Naive thymus-derived CD4-positive, alpha-beta T cell (primary cell): ENCODE measurements at regions not wholly inside any gene's neighbourhood (a gene's known extent, or its start where the extent isn't known, plus 50 kb on each side); places are given as distances from the start of the nearest gene placed in this dataset.

Experiments used
- ATAC-seq: fragments of 150-1000 bp; cut with Tn5 transposase; 2 replicates; pipeline ENCODE4 v1.10.0; 2021; ENCODE audit warnings: mild to moderate bottlenecking, moderate library complexity
- CTCF ChIA-PET: fragments of 350-600 bp; sonication (Branson Sonifier 250); formaldehyde crosslinking; loops from one replicate; lab custom pipeline; 2021; ENCODE audit warnings: antibody characterized with exemption; lab: Charles Lee
- POLR2A ChIA-PET: fragments of 350-600 bp; sonication (Branson Sonifier 250); formaldehyde crosslinking; loops from one replicate; lab custom pipeline; 2021; ENCODE audit warnings: antibody characterized with exemption, inconsistent platforms; lab: Charles Lee
- DNase-seq, 9 donors: peaks; one replicate each; pipeline versions ENCODE4 v3.0.0 to v3.0.0-alpha.2; 2020 to 2022; ENCODE audit warnings: mixed read lengths in 1 of 9
- H3K27ac ChIP-seq: one replicate; pipeline ENCODE4 v1.7.0; 2013; ENCODE audit warnings: mild to moderate bottlenecking, low read depth, low read length, moderate library complexity
- H3K27me3 ChIP-seq, 2 donors: one replicate each; pipeline ENCODE4 v1.7.0; 2013; ENCODE audit warnings: low read length in 2 of 2, mild to moderate bottlenecking in 2 of 2, moderate library complexity in 2 of 2; ENCODE audit not compliant: control insufficient read depth in 2 of 2, insufficient read depth in 2 of 2
- H3K36me3 ChIP-seq, 3 experiments: 1 replicate in 2 of 3; 2 replicates in 1 of 3; pipeline ENCODE4 v1.7.0; 2013; ENCODE audit warnings: low read length in 3 of 3, mild to moderate bottlenecking in 3 of 3, moderate library complexity in 1 of 3; ENCODE audit not compliant: insufficient read depth in 3 of 3, control insufficient read depth in 2 of 3
- H3K4me1 ChIP-seq, 2 donors: one replicate each; pipeline ENCODE4 v1.7.0; 2013; ENCODE audit warnings: low read length in 2 of 2, mild to moderate bottlenecking in 2 of 2, moderate library complexity in 1 of 2; ENCODE audit not compliant: control insufficient read depth in 2 of 2, insufficient read depth in 2 of 2
- H3K4me3 ChIP-seq: 2 replicates; pipeline ENCODE4 v1.7.0; 2013; ENCODE audit warnings: mild to moderate bottlenecking, low read length
- H3K9me3 ChIP-seq, 3 experiments: 1 replicate in 2 of 3; 2 replicates in 1 of 3; pipeline ENCODE4 v1.7.0; 2013; ENCODE audit warnings: low read length in 3 of 3; ENCODE audit not compliant: control insufficient read depth in 2 of 3
- H3K27ac Mint-ChIP-seq, 9 donors: one replicate each; pipeline ENCODE4 v1.8.0; 2020 to 2022; ENCODE audit warnings: mixed read lengths in 9 of 9, mild to moderate bottlenecking in 8 of 9, moderate library complexity in 5 of 9, inconsistent platforms in 2 of 9
- H3K27me3 Mint-ChIP-seq, 5 donors: one replicate each; pipeline ENCODE4 v1.8.0; 2021 to 2022; ENCODE audit warnings: mixed read lengths in 5 of 5, mild to moderate bottlenecking in 1 of 5
- H3K36me3 Mint-ChIP-seq, 5 donors: one replicate each; pipeline ENCODE4 v1.8.0; 2020 to 2022; ENCODE audit warnings: mixed read lengths in 5 of 5, mild to moderate bottlenecking in 3 of 5, inconsistent platforms in 1 of 5
- H3K4me1 Mint-ChIP-seq, 7 donors: one replicate each; pipeline ENCODE4 v1.8.0; 2020 to 2022; ENCODE audit warnings: mixed read lengths in 7 of 7, mild to moderate bottlenecking in 3 of 7, inconsistent platforms in 1 of 7
- H3K4me3 Mint-ChIP-seq, 10 donors: one replicate each; pipeline ENCODE4 v1.8.0; 2020 to 2022; ENCODE audit warnings: mild to moderate bottlenecking in 10 of 10, mixed read lengths in 10 of 10, moderate library complexity in 6 of 10, inconsistent platforms in 2 of 10
- H3K9me3 Mint-ChIP-seq, 11 donors: one replicate each; pipeline ENCODE4 v1.8.0; 2020 to 2022; ENCODE audit warnings: mixed read lengths in 11 of 11, mild to moderate bottlenecking in 4 of 11, inconsistent platforms in 1 of 11, moderate library complexity in 1 of 11
- intact Hi-C, 2 donors: fragments of 100-400 bp; cut with micrococcal nuclease; formaldehyde crosslinking; loops; one replicate each; pipeline ENCODE4 v1.15.1; 2023

GRCh38 chr2:8190279-8190678 is 491.6 kb upstream of the ID2 start:
- ChIA-PET CTCF (no interaction called here), POLR2A (no interaction called here)
- Mint-ChIP-seq H3K27me3 (peaks cover 0 to 10% (median 4%) of the 10 kb centered on the region in 5 donors), H3K4me3 (no peak overlapping the region), H3K9me3 (peaks cover 0 to 10% (median 3%) of the 10 kb centered on the region in 11 donors), H3K36me3 (peaks cover 0 to 5% (median 0%) of the 10 kb centered on the region in 5 donors), H3K4me1 (peaks cover 0 to 6% (median 0%) of the 10 kb centered on the region in 7 donors), H3K27ac (no peak overlapping the region)
- no peak for ATAC-seq
- intact Hi-C loops = no loop called here
- H3K36me3 ChIP-seq = no peaks in the 10 kb centered on the region
- no peak overlapping the region for H3K27ac ChIP-seq
- H3K4me3 ChIP-seq = no peak overlapping the region
- no peak for DNase-seq
- no peaks in the 10 kb centered on the region for H3K9me3 ChIP-seq
- no peaks in the 10 kb centered on the region for H3K27me3 ChIP-seq
- H3K4me1 ChIP-seq = no peaks in the 10 kb centered on the region

GRCh38 chr2:8191427-8191826 is 490.4 kb upstream of the ID2 start:
- Histone ChIP-seq H3K4me3 (no peak overlapping the region), H3K27me3 (no peaks in the 10 kb centered on the region), H3K4me1 (no peaks in the 10 kb centered on the region), H3K36me3 (no peaks in the 10 kb centered on the region), H3K9me3 (no peaks in the 10 kb centered on the region), H3K27ac (no peak overlapping the region)
- ATAC-seq (no peak), DNase-seq (no peak)
- intact Hi-C loops = no loop called here
- peaks cover 0 to 10% (median 3%) of the 10 kb centered on the region in 5 donors for H3K27me3 Mint-ChIP-seq
- peaks cover 0 to 6% (median 0%) of the 10 kb centered on the region in 7 donors for H3K4me1 Mint-ChIP-seq
- H3K4me3 Mint-ChIP-seq = no peak overlapping the region
- peaks cover 0 to 3% (median 0%) of the 10 kb centered on the region in 5 donors for H3K36me3 Mint-ChIP-seq
- peak overlapping the region in 1 of 9 donors; percentile 37 for H3K27ac Mint-ChIP-seq
- POLR2A ChIA-PET = no interaction called here
- no peaks in the 10 kb centered on the region for H3K9me3 Mint-ChIP-seq
- CTCF ChIA-PET = no interaction called here

GRCh38 chr2:8193146-8193545 is 488.7 kb upstream of the ID2 start:
- peaks cover 0 to 10% (median 4%) of the 10 kb centered on the region in 5 donors for H3K27me3 Mint-ChIP-seq
- no peak for ATAC-seq
- Histone ChIP-seq H3K27me3 (no peaks in the 10 kb centered on the region), H3K9me3 (no peaks in the 10 kb centered on the region), H3K4me3 (no peak overlapping the region), H3K4me1 (no peaks in the 10 kb centered on the region), H3K36me3 (no peaks in the 10 kb centered on the region), H3K27ac (no peak overlapping the region)
- ChIA-PET CTCF (no interaction called here), POLR2A (no interaction called here)
- DNase-seq = no peak
- H3K4me3 Mint-ChIP-seq = no peak overlapping the region
- H3K9me3 Mint-ChIP-seq = peaks cover 0 to under 1% (median 0%) of the 10 kb centered on the region in 11 donors
- intact Hi-C loops = no loop called here
- peaks cover 0 to 6% (median 0%) of the 10 kb centered on the region in 7 donors for H3K4me1 Mint-ChIP-seq
- H3K36me3 Mint-ChIP-seq = peaks cover 0 to 2% (median 0%) of the 10 kb centered on the region in 5 donors
- no peak overlapping the region for H3K27ac Mint-ChIP-seq

DNA sequence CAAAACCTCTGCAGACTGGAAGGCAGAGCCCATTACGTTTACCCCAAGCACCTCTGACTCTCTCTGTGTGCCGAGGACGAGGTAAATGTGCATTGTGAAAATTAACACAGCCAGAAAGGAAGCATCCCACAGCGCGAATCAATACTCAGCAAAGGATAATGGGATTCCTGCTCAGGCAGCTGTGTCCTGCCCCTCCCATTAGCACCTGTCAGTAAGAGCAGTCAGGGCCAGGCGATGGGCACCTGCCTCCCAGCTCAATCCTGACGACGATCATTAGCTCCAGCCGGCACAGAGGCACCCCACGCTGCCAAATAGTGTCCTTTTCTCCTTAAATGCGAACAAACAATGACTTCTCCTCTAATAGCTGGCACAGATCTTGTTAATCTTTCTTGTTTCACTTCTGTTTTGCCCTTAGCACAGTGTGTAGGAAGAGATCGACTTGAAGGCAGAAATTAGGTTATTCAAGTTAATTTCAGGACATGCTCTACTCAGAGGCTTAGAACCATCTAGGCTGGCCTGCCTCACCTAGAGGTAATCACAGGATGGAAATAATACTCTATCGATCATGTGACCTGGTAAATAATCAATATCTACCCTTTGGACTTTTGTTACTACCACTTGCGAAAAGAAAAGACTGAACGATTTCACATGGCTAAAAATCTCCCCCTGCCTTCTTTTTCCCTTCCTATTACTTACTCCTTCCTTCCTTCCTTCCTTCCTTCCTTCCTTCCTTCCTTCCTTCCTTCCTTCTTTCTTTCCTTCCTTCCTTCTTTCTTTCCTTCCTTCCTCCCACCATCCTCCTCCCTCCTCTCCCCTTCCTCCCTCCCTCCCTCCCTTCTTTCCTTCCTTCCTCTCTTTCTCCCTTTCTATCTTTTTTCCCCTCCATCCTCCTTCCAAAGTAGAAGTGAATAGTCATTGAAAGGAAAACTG is 487.9 kb upstream of the ID2 start:
- intact Hi-C loops = no loop called here
- POLR2A ChIA-PET = no interaction called here
- DNase-seq (no peak), ATAC-seq (no peak)
- Mint-ChIP-seq H3K4me1 (peaks cover 0 to 6% (median 0%) of the 10 kb centered on the region in 7 donors), H3K27me3 (peaks cover 0 to 10% (median 4%) of the 10 kb centered on the region in 5 donors), H3K9me3 (peaks cover 0 to 6% (median 0%) of the 10 kb centered on the region in 11 donors), H3K36me3 (peaks cover 0 to 6% (median 0%) of the 10 kb centered on the region in 5 donors), H3K27ac (no peak overlapping the region), H3K4me3 (no peak overlapping the region)
- Histone ChIP-seq H3K36me3 (no peaks in the 10 kb centered on the region), H3K9me3 (no peaks in the 10 kb centered on the region), H3K27me3 (no peaks in the 10 kb centered on the region), H3K4me1 (no peaks in the 10 kb centered on the region), H3K4me3 (no peak overlapping the region), H3K27ac (no peak overlapping the region)
- CTCF ChIA-PET = no interaction called here

DNA sequence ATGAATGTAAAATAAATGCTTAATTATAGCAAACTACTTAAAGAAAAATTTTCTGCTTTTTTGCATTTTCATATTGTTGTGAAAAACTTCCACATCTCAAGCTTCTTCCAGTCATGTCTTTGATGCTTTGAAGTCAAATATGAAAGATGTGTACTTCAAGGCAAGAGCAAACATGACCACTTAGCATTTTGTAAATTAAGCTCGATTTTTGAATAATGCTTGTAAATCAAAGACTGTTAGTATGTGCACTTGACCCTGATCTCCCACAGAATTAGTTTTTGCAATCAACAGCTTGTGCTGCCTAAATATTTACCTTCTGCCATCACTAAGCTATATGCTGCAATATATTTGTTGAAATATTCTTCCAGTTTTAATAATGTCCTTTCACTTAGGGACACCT is 486.1 kb upstream of the ID2 start:
- H3K9me3 Mint-ChIP-seq = peaks cover 0 to 13% (median 0%) of the 10 kb centered on the region in 11 donors

DNA sequence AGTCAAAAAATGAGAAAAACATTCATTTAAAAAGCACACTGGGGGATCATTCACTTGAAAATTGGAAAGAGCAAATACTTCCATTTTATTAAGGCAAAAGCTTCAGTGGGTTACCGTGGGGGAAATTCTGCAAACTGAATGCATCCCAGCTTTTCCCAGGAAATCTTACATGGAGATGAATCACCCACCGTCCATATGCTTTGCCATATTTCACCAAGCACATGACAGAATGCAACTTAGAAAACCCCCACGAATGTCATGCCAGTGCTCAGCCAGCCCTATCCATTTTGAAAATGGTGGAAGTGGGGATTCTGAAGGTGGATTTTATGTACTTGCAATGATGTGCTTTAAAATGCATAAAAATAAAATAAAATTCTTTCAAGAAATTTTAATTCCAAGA is 485.5 kb upstream of the ID2 start:
- no peaks in the 10 kb centered on the region for H3K9me3 ChIP-seq
- Mint-ChIP-seq H3K4me3 (no peak overlapping the region), H3K27me3 (peaks cover 3 to 17% (median 5%) of the 10 kb centered on the region in 5 donors), H3K27ac (no peak overlapping the region), H3K36me3 (peaks cover 0 to 12% (median 0%) of the 10 kb centered on the region in 5 donors), H3K9me3 (peaks cover 0 to 14% (median 0%) of the 10 kb centered on the region in 11 donors), H3K4me1 (peaks cover 0 to 6% (median 0%) of the 10 kb centered on the region in 7 donors)
- H3K27me3 ChIP-seq = peaks cover 0 to 4% of the 10 kb centered on the region in 2 donors
- H3K4me3 ChIP-seq = no peak overlapping the region
- no peak overlapping the region for H3K27ac ChIP-seq
- H3K4me1 ChIP-seq = no peaks in the 10 kb centered on the region
- DNase-seq = no peak
- ChIA-PET POLR2A (no interaction called here), CTCF (no interaction called here)
- no peak for ATAC-seq
- intact Hi-C loops = no loop called here
- H3K36me3 ChIP-seq = no peaks in the 10 kb centered on the region

More for the DNA sequence above, 486.1 kb upstream of the ID2 start:
- ChIA-PET POLR2A (no interaction called here), CTCF (no interaction called here)
- no peaks in the 10 kb centered on the region for H3K9me3 ChIP-seq
- Mint-ChIP-seq H3K27me3 (peaks cover 0 to 14% (median 5%) of the 10 kb centered on the region in 5 donors), H3K27ac (no peak overlapping the region), H3K4me1 (peaks cover 0 to 6% (median 0%) of the 10 kb centered on the region in 7 donors), H3K4me3 (no peak overlapping the region), H3K36me3 (peaks cover 0 to 12% (median 0%) of the 10 kb centered on the region in 5 donors)
- no peaks in the 10 kb centered on the region for H3K36me3 ChIP-seq
- H3K4me3 ChIP-seq = no peak overlapping the region
- intact Hi-C loops = no loop called here
- DNase-seq (no peak), ATAC-seq (no peak)
- H3K27ac ChIP-seq = no peak overlapping the region
- no peaks in the 10 kb centered on the region for H3K4me1 ChIP-seq
- peaks cover 0 to under 1% of the 10 kb centered on the region in 2 donors for H3K27me3 ChIP-seq
